ENCODE measurements at regions not wholly inside any gene's neighbourhood (a gene's known extent, or its start where the extent isn't known, plus 50 kb on each side); places are given as distances from the start of the nearest gene placed in this dataset.

GRCh38 chr15:91765660-91766059, 87.8 kb upstream of the SLCO3A1 start:
- Histone ChIP-seq H3K4me3 (ENCODE audit: insufficient read depth, low read length) (no peak overlapping the region), H3K27ac (ENCODE audit: low read depth, low read length) (no peak overlapping the region), H3K36me3 (ENCODE audit: insufficient read depth, low read length) (no peaks in the 10 kb centered on the region), H3K4me1 (ENCODE audit: insufficient read depth, low read length) (no peaks in the 10 kb centered on the region), H3K9me3 (ENCODE audit: low read depth, low read length) (no peaks in the 10 kb centered on the region), H3K27me3 (ENCODE audit: insufficient read depth, low read length) (no peaks in the 10 kb centered on the region), H2AFZ (ENCODE audit: low read length) (no peak overlapping the region), H3K79me2 (ENCODE audit: insufficient read depth, low read length) (no peaks in the 10 kb centered on the region), H3K4me2 (ENCODE audit: insufficient read depth, low read length) (no peak overlapping the region), H4K20me1 (ENCODE audit: insufficient read depth, low read length) (no peaks in the 10 kb centered on the region)
- TF ChIP-seq, protein P1, sequence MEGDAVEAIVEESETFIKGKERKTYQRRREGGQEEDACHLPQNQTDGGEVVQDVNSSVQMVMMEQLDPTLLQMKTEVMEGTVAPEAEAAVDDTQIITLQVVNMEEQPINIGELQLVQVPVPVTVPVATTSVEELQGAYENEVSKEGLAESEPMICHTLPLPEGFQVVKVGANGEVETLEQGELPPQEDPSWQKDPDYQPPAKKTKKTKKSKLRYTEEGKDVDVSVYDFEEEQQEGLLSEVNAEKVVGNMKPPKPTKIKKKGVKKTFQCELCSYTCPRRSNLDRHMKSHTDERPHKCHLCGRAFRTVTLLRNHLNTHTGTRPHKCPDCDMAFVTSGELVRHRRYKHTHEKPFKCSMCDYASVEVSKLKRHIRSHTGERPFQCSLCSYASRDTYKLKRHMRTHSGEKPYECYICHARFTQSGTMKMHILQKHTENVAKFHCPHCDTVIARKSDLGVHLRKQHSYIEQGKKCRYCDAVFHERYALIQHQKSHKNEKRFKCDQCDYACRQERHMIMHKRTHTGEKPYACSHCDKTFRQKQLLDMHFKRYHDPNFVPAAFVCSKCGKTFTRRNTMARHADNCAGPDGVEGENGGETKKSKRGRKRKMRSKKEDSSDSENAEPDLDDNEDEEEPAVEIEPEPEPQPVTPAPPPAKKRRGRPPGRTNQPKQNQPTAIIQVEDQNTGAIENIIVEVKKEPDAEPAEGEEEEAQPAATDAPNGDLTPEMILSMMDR (IDR thresholded peaks at IDR 0.05; ENCODE audit: extremely low read depth, low read depth, low read length): no peak
- no peak for DNase-seq (ENCODE audit: insufficient read length, low spot score, missing footprints)

DNA sequence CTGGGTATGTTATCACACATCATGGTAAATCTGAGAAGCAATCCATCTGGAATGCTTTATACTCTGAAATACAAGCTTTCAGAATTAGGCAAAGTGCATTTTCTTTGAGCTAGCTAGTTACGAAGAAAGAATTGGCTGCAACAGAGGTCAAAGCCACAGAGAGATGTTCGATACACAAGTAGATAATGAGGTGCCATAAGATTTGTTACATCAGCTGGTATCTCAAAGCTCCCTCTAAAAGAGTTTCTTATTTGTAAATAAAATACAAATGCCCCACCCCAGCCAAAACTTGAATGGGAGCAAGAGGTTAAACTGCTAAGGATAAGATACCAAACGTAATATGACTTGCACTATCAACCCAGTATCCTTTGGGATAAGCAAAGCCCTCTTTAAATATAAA, 84.0 kb upstream of the SLCO3A1 start:
- Histone ChIP-seq H3K36me3 (ENCODE audit: insufficient read depth, low read length) (no peaks in the 10 kb centered on the region), H3K4me1 (ENCODE audit: insufficient read depth, low read length) (no peaks in the 10 kb centered on the region), H2AFZ (ENCODE audit: low read length) (no peak overlapping the region), H3K27me3 (ENCODE audit: insufficient read depth, low read length) (no peaks in the 10 kb centered on the region), H3K27ac (ENCODE audit: low read depth, low read length) (no peak overlapping the region), H3K4me3 (ENCODE audit: insufficient read depth, low read length) (no peak overlapping the region), H3K9me3 (ENCODE audit: low read depth, low read length) (no peaks in the 10 kb centered on the region), H3K79me2 (ENCODE audit: insufficient read depth, low read length) (no peaks in the 10 kb centered on the region), H4K20me1 (ENCODE audit: insufficient read depth, low read length) (no peaks in the 10 kb centered on the region), H3K4me2 (ENCODE audit: insufficient read depth, low read length) (no peak overlapping the region)
- TF ChIP-seq, protein P1 (IDR thresholded peaks at IDR 0.05; ENCODE audit: extremely low read depth, low read depth, low read length): no peak
- DNase-seq (ENCODE audit: insufficient read length, low spot score, missing footprints): no peak

- DNase-seq (ENCODE audit: insufficient read length, low spot score, missing footprints): no peak
- no peak overlapping the region for H3K4me3 ChIP-seq (ENCODE audit: insufficient read depth, low read length)
- TF ChIP-seq, protein P1 (IDR thresholded peaks at IDR 0.05; ENCODE audit: extremely low read depth, low read depth, low read length): no peak
- H2AFZ ChIP-seq (ENCODE audit: low read length): no peak overlapping the region
- no peaks in the 10 kb centered on the region for H3K79me2 ChIP-seq (ENCODE audit: insufficient read depth, low read length)
- H3K36me3 ChIP-seq (ENCODE audit: insufficient read depth, low read length): no peaks in the 10 kb centered on the region
- H3K27me3 ChIP-seq (ENCODE audit: insufficient read depth, low read length): no peaks in the 10 kb centered on the region
- no peak overlapping the region for H3K4me2 ChIP-seq (ENCODE audit: insufficient read depth, low read length)
- H4K20me1 ChIP-seq (ENCODE audit: insufficient read depth, low read length): no peaks in the 10 kb centered on the region
- H3K4me1 ChIP-seq (ENCODE audit: insufficient read depth, low read length): no peaks in the 10 kb centered on the region
- H3K9me3 ChIP-seq (ENCODE audit: low read depth, low read length): no peaks in the 10 kb centered on the region
- no peak overlapping the region for H3K27ac ChIP-seq (ENCODE audit: low read depth, low read length)
Observed at GRCh38 chr15:91769894-91770293, 83.6 kb upstream of the SLCO3A1 start.

DNA sequence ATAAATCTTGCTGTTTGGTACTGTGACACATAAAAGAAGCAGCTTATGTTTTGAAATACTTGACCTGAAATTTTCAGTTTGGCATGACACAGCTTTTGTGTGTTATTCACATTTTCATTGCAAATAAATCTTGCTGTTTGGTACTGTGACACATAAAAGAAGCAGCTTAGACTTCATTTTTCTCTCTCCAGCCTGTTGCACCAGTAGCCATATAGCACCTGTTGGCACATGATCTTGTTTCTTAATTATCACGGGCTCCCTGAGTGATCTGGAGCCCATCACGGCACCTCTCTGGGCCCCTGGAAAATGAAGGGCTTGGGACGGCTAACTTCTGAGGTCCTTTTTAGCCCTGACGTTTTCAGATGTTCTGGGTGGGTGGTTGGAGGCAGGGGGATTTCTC, 77.4 kb upstream of the SLCO3A1 start:
- Histone ChIP-seq H3K9me3 (ENCODE audit: low read depth, low read length) (no peaks in the 10 kb centered on the region), H3K27ac (ENCODE audit: low read depth, low read length) (no peak overlapping the region), H3K36me3 (ENCODE audit: insufficient read depth, low read length) (no peaks in the 10 kb centered on the region), H4K20me1 (ENCODE audit: insufficient read depth, low read length) (no peaks in the 10 kb centered on the region), H3K4me3 (ENCODE audit: insufficient read depth, low read length) (no peak overlapping the region), H3K79me2 (ENCODE audit: insufficient read depth, low read length) (no peaks in the 10 kb centered on the region), H3K4me2 (ENCODE audit: insufficient read depth, low read length) (no peak overlapping the region), H3K27me3 (ENCODE audit: insufficient read depth, low read length) (no peaks in the 10 kb centered on the region), H3K4me1 (ENCODE audit: insufficient read depth, low read length) (no peaks in the 10 kb centered on the region), H2AFZ (ENCODE audit: low read length) (no peak overlapping the region)
- TF ChIP-seq, protein P1 (IDR thresholded peaks at IDR 0.05; ENCODE audit: extremely low read depth, low read depth, low read length): no peak
- no peak for DNase-seq (ENCODE audit: insufficient read length, low spot score, missing footprints)
